ENCODE measurements at regions not wholly inside any gene's neighbourhood (a gene's known extent, or its start where the extent isn't known, plus 50 kb on each side); places are given as distances from the start of the nearest gene placed in this dataset.

GRCh38 chr11:123286761-123287160 lies 91.7 kb upstream of the CLMP start:
- TF ChIP-seq CTCF (IDR thresholded peaks at IDR 0.05) (no peak), POLR2AphosphoS5 (IDR thresholded peaks at IDR 0.05) (no peak), POLR2A (IDR thresholded peaks at IDR 0.05) (no peak)

Measured in prostate gland (tissue), 2 donors.